ENCODE measurements at regions not wholly inside any gene's neighbourhood (a gene's known extent, or its start where the extent isn't known, plus 50 kb on each side); places are given as distances from the start of the nearest gene placed in this dataset.

DNA sequence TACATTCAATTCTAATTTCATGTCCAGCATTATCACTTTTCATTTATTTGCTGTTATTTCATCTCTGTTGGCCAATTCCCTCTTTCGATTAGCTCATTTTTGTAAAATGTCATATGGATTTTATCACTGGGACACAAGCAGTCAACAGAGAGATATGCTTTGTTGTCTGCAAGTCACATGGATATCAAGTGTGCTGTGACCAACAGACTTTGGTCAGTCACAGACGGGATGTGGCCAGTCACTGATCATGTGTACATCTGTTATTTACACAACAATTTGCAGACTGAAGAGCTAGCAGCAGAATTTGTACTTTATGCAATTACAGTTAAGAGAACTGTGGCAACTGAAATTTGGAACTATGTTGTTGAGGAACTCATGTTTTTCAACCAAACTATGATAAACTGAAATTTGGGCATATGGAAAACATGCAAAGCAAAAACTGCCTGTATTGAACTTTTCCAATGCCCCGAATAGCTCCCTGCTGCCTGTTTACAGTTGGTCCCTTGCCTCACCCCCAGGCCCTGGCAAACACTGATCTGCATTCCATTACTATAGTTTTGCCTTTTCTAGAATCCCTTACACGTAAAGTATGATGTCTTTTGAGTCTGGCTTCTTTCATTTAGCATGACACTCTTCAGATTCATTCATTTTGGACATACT is 104.4 kb downstream of the RPL22L1 start:
- no peak overlapping the region for H3K9ac ChIP-seq (ENCODE audit: low read depth, low read length, poor library complexity, severe bottlenecking)
- H3K36me3 ChIP-seq (ENCODE audit: insufficient read depth, low read length), result no peaks in the 10 kb centered on the region
- TF ChIP-seq, protein P1, sequence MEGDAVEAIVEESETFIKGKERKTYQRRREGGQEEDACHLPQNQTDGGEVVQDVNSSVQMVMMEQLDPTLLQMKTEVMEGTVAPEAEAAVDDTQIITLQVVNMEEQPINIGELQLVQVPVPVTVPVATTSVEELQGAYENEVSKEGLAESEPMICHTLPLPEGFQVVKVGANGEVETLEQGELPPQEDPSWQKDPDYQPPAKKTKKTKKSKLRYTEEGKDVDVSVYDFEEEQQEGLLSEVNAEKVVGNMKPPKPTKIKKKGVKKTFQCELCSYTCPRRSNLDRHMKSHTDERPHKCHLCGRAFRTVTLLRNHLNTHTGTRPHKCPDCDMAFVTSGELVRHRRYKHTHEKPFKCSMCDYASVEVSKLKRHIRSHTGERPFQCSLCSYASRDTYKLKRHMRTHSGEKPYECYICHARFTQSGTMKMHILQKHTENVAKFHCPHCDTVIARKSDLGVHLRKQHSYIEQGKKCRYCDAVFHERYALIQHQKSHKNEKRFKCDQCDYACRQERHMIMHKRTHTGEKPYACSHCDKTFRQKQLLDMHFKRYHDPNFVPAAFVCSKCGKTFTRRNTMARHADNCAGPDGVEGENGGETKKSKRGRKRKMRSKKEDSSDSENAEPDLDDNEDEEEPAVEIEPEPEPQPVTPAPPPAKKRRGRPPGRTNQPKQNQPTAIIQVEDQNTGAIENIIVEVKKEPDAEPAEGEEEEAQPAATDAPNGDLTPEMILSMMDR (conservative IDR thresholded peaks at IDR 0.05; ENCODE audit: low read length), result no peak
- H3K9me3 ChIP-seq (ENCODE audit: insufficient read depth, low read depth, low read length), result no peaks in the 10 kb centered on the region
- H3K79me2 ChIP-seq (ENCODE audit: insufficient read depth, low read length), result no peaks in the 10 kb centered on the region
- no peaks in the 10 kb centered on the region for H3K9me2 ChIP-seq (replicated peaks; ENCODE audit: low read depth, low read length)
- H3F3A ChIP-seq (ENCODE audit: low read depth), result no peaks in the 10 kb centered on the region
- H4K20me1 ChIP-seq (ENCODE audit: insufficient read depth, low read length, poor library complexity, severe bottlenecking), result no peaks in the 10 kb centered on the region
- peaks cover 11% of the 10 kb centered on the region for H3K4me1 ChIP-seq (ENCODE audit: insufficient read depth, low read length, poor library complexity, severe bottlenecking)
- H3K27me3 ChIP-seq (ENCODE audit: insufficient read depth, low read length, poor library complexity, severe bottlenecking), result no peaks in the 10 kb centered on the region
- no peak overlapping the region for H2AFZ ChIP-seq (ENCODE audit: low read length)
- no peak overlapping the region for H3K4me2 ChIP-seq (ENCODE audit: low read depth, low read length, poor library complexity, severe bottlenecking)
- H3K4me3 ChIP-seq (ENCODE audit: low read length, poor library complexity, severe bottlenecking), result no peak overlapping the region

DNA sequence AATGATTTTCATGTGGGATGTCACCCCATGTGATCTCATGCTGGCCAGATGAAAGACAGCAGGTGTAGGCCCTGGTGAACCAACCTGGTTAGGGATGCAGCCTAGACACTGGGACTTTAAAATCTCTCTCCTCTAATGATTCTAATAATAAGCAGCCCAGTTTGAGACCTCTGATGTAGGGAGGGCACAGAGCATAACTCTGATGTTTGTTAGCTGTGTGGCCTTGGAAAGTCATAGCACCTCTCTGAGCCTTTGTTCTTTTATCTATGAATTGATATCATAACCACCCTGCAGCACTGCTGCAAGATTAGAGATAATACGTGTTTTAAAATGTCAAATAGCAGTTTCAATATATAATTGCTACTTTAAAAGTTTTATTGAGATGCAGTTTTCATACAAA is 106.0 kb downstream of the RPL22L1 start:
- no peaks in the 10 kb centered on the region for H3K27me3 ChIP-seq (ENCODE audit: insufficient read depth, low read length, poor library complexity, severe bottlenecking)
- H3K9me2 ChIP-seq (replicated peaks; ENCODE audit: low read depth, low read length), result no peaks in the 10 kb centered on the region
- no peaks in the 10 kb centered on the region for H3F3A ChIP-seq (ENCODE audit: low read depth)
- no peak overlapping the region for H3K4me2 ChIP-seq (ENCODE audit: low read depth, low read length, poor library complexity, severe bottlenecking)
- no peaks in the 10 kb centered on the region for H3K36me3 ChIP-seq (ENCODE audit: insufficient read depth, low read length)
- H3K4me3 ChIP-seq (ENCODE audit: low read length, poor library complexity, severe bottlenecking), result no peak overlapping the region
- no peak overlapping the region for H3K9ac ChIP-seq (ENCODE audit: low read depth, low read length, poor library complexity, severe bottlenecking)
- no peak overlapping the region for H2AFZ ChIP-seq (ENCODE audit: low read length)
- no peaks in the 10 kb centered on the region for H3K79me2 ChIP-seq (ENCODE audit: insufficient read depth, low read length)
- no peak for TF ChIP-seq EZH2phosphoT487 (IDR thresholded peaks at IDR 0.05; ENCODE audit: borderline replicate concordance)
- TF ChIP-seq, protein P1 (conservative IDR thresholded peaks at IDR 0.05; ENCODE audit: low read length), result no peak
- H3K9me3 ChIP-seq (ENCODE audit: insufficient read depth, low read depth, low read length), result no peaks in the 10 kb centered on the region
- no peaks in the 10 kb centered on the region for H4K20me1 ChIP-seq (ENCODE audit: insufficient read depth, low read length, poor library complexity, severe bottlenecking)
- peaks cover 11% of the 10 kb centered on the region for H3K4me1 ChIP-seq (ENCODE audit: insufficient read depth, low read length, poor library complexity, severe bottlenecking)

DNA sequence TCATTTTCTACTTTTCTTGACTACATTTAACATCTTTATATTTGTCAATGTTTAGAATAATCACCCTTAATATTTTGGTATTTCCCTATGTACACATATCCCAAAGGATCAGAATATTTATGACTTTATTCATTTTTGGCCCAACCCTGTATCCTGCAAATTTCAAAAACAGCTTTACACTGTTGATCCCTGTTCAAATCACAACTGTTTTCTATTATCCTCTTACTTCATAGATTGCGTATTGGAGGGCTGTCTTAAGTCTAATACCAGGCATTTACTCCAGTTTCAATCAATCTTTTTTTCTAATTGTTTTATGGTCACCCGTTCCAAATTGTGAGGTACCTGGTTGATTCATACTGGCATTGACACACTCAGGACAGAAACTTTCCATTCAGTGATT is 107.9 kb downstream of the RPL22L1 start:
- Histone ChIP-seq H2AFZ (ENCODE audit: low read length) (no peak overlapping the region), H3K27me3 (ENCODE audit: insufficient read depth, low read length, poor library complexity, severe bottlenecking) (no peaks in the 10 kb centered on the region), H3K36me3 (ENCODE audit: insufficient read depth, low read length) (no peaks in the 10 kb centered on the region), H3K9me2 (replicated peaks; ENCODE audit: low read depth, low read length) (no peaks in the 10 kb centered on the region), H3K4me3 (ENCODE audit: low read length, poor library complexity, severe bottlenecking) (no peak overlapping the region), H3F3A (ENCODE audit: low read depth) (no peaks in the 10 kb centered on the region), H3K4me1 (ENCODE audit: insufficient read depth, low read length, poor library complexity, severe bottlenecking) (no peaks in the 10 kb centered on the region), H3K79me2 (ENCODE audit: insufficient read depth, low read length) (no peaks in the 10 kb centered on the region), H3K9me3 (ENCODE audit: insufficient read depth, low read depth, low read length) (no peaks in the 10 kb centered on the region), H3K4me2 (ENCODE audit: low read depth, low read length, poor library complexity, severe bottlenecking) (no peak overlapping the region), H3K9ac (ENCODE audit: low read depth, low read length, poor library complexity, severe bottlenecking) (no peak overlapping the region), H4K20me1 (ENCODE audit: insufficient read depth, low read length, poor library complexity, severe bottlenecking) (no peaks in the 10 kb centered on the region)
- no peak for TF ChIP-seq EZH2phosphoT487 (IDR thresholded peaks at IDR 0.05; ENCODE audit: borderline replicate concordance)
- TF ChIP-seq, protein P1 (conservative IDR thresholded peaks at IDR 0.05; ENCODE audit: low read length), result no peak
